GM13977 (cell line): ENCODE measurements at regions not wholly inside any gene's neighbourhood (a gene's known extent, or its start where the extent isn't known, plus 50 kb on each side); places are given as distances from the start of the nearest gene placed in this dataset.

Experiments used
- DNase-seq: peaks from one replicate; pipeline ENCODE4 v3.0.0; 2012; ENCODE audit warnings: low spot score
- in situ Hi-C: fragments of 300-500 bp; cut with MboI; formaldehyde crosslinking; loops from one replicate; pipeline ENCODE4 v1.12.0; 2022; ENCODE audit warnings: low sequenced_read_pairs, low pct_unique_long_range_greater_than_20kb, mixed read lengths, inconsistent platforms; ENCODE audit not compliant: unreplicated experiment
- TF ChIP-seq, protein P1 (sequence below): IDR thresholded peaks from 2 replicates; pipeline ENCODE4 v1.5.1; 2012; ENCODE audit warnings: mild to moderate bottlenecking, control low read depth; ENCODE audit not compliant: insufficient read depth; ENCODE audit errors: extremely low read depth, missing control alignments

DNA sequence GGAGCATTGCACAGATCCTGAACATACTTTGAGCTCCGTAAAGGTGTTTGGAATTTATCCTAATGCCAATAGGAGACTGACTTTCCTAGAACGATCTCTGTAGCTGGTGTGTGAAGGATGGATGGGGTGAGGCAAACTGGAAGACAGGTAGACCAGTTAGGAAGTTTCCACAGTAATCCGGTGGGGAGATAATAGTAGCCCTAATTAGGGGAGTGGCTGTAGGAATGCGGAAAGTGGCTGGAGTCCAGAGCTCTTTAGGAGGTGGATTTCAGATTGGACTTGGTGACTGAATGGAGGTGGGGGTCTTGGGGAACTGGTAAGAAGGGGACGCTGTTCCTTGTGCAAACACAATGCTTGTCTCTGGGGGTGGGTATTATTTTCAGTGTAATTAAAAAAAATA is 146.3 kb downstream of the SOX4 start:
- in situ Hi-C loops, result no loop called here
- DNase-seq, result no peak
- TF ChIP-seq, protein P1, sequence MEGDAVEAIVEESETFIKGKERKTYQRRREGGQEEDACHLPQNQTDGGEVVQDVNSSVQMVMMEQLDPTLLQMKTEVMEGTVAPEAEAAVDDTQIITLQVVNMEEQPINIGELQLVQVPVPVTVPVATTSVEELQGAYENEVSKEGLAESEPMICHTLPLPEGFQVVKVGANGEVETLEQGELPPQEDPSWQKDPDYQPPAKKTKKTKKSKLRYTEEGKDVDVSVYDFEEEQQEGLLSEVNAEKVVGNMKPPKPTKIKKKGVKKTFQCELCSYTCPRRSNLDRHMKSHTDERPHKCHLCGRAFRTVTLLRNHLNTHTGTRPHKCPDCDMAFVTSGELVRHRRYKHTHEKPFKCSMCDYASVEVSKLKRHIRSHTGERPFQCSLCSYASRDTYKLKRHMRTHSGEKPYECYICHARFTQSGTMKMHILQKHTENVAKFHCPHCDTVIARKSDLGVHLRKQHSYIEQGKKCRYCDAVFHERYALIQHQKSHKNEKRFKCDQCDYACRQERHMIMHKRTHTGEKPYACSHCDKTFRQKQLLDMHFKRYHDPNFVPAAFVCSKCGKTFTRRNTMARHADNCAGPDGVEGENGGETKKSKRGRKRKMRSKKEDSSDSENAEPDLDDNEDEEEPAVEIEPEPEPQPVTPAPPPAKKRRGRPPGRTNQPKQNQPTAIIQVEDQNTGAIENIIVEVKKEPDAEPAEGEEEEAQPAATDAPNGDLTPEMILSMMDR, result no peak

DNA sequence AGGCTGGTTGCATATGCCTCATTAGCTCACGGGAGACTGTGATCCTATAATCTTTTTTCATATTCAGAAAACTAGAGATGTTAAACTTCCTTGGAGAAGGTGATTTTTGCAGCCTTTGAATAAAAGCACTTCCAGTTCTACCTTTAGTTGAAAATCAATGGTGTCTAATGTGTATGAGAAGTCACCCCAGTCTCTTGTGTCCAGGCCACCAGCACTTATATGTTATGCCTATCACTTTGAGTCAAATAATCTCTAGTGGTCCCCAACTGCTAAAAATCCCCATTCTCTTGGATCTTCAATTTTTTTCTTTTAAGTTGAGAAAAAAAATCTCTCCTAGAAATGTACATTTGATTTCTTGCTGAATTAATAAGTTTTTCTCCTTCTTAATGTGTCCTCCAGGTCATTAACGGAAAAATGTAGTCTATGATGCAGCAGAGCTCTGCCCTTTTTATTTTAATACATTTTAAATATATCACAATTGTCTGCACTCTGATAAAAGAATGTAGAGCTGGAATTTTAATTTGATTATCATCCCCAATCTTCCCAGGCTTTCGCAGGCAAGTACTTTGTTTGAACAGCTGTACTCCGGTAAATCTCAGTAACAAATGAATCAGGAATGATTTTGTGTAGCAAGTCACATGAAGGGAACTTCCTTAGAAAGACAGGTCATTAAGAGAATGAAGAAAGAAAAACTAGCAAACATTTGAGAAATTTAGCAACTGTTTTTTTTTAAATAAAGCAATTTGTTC is 147.0 kb downstream of the SOX4 start:
- TF ChIP-seq, protein P1, result no peak
- no peak for DNase-seq
- in situ Hi-C loops, result no loop called here

DNA sequence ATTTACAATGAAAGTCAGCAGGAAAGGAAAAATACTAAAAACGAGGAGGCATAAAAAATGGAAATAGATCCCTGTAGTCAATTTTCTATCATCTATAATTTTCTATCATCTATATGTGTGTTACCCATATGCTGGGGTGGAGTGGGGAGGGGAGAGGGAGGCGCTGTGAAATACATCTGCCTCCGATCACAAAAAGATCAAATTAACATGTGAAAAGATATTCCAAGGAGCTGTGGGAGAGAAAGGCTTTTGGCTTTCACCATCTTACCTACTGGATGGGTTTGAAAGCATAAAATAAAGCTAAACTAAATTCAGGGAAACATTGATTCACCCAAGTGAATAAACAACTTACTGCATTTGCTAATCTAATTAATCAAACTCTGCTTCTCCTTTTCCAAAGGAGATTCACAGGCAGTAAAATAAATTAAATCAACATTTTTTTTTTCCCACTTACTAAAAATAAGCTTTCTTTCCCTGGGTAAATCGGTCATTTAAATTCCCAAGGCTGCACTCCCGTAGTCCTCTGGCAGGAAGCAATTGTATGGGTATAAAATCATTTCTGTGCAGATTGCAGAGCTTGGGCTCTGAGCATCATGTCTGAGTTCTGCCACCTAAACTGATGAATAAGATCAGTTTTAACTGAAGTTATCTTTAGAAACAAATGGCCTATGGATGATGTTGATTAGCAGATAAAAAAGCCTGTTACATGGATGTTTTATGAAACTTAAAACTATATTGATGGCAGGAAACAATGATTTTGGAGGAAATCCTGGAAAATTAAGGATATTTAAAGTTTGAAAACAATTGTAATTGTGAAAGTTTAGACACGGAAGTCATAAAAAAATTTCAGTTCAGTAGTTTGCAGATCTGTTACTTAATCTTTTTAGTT is 147.9 kb downstream of the SOX4 start:
- in situ Hi-C loops, result no loop called here
- TF ChIP-seq, protein P1, result no peak
- no peak for DNase-seq

DNA sequence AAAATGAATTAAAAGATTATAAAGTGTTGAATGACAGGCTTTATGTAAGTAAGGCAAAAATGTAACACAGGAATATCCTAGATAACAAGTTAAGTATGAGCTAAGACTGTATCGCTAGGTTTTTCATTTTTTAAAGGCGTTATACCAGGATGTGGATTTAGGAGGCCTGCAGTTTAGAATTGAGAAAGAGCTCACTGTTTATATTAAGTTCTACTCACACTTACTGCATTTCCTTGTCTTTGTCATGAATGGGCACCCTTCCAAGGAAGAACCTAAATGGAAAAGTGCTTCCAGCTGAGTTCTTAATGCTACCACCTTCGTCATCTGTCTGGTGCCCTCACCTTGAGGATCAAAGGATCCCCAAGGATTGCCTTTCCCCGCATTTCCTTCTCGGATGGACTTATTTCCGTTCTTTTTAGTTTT is 148.7 kb downstream of the SOX4 start:
- in situ Hi-C loops, result no loop called here

DNA sequence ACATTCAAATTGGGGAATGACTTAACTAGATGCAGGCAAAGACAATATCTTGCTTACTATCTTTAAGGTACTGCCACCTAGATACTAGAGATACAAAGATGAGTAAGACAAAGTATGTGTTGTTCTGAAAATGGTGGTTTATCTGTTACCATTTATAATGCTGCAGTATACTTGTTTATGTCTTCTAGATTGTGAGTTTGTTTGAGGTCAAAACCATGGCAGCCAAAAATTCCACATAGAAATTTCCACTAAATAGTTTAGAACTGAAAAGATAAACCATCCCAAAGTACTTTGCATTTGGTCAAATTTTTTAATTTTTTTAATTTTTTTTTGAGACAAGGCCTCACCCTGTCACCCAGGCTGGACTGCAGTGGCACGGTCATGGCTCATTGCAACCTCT is 150.8 kb downstream of the SOX4 start:
- TF ChIP-seq, protein P1, result no peak
- no peak for DNase-seq
- in situ Hi-C loops, result no loop called here

More for the DNA sequence above, 148.7 kb downstream of the SOX4 start:
- TF ChIP-seq, protein P1, result no peak
- DNase-seq, result no peak

DNA sequence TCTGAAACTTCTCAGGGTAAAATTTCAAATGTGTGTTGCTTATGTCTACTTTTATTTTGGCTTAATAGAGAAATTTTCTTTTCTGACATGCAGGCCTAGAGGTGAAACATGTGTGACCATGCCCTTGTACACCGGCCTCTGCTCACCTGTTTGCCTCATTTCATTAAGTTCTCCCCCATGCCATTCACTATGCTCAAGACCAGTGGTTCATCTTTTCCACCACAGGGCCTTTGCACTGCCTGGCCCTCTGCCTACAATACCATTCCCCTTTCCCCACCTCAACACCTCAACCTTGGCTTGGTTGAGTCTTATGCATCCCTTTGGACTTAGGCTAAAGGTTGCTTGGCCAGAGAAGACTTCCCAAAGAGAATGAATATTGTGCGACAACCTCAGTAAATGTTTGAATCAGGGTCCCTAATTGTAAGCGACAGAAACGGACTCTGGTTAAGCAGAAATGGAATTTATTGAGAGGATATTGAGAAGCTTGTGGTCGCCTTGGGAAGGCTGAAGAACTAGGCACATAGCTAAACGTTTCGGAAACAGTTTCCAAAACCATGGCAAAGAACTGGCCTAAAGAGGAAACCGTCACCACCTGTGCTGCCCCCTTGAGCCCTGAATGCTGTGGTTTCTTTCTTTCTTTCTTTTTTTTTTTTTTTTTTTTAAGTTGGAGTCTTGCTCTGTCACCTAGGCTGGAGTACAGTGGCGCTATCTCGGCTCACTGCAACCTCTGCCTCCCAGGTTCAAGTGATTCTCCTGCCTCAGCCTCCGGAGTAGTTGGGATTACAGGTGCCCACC is 152.2 kb downstream of the SOX4 start:
- in situ Hi-C loops, result no loop called here
- TF ChIP-seq, protein P1, result no peak
- no peak for DNase-seq
